ENCODE measurements at regions not wholly inside any gene's neighbourhood (a gene's known extent, or its start where the extent isn't known, plus 50 kb on each side); places are given as distances from the start of the nearest gene placed in this dataset.

- no peak for TF ChIP-seq POLR2AphosphoS5 (IDR thresholded peaks at IDR 0.05; ENCODE audit: low read depth, low read length)
- TF ChIP-seq POLR2A (IDR thresholded peaks at IDR 0.05; ENCODE audit: low read depth, low read length) = no peak
- TF ChIP-seq TAF1 (IDR thresholded peaks at IDR 0.05; ENCODE audit: low read depth, low read length) = no peak
- no peak for TF ChIP-seq PAX5 (IDR thresholded peaks at IDR 0.05; ENCODE audit: insufficient read depth, low read length, severe bottlenecking)
- no peak for TF ChIP-seq SPI1 (IDR thresholded peaks at IDR 0.05; ENCODE audit: low read depth, low read length)
- TF ChIP-seq POU2F2 (IDR thresholded peaks at IDR 0.05; ENCODE audit: low read depth, low read length) = no peak
Observed at GRCh38 chr11:15309296-15309695, 194.6 kb downstream of the INSC start.
